ENCODE measurements at regions not wholly inside any gene's neighbourhood (a gene's known extent, or its start where the extent isn't known, plus 50 kb on each side); places are given as distances from the start of the nearest gene placed in this dataset.
"Not testable (repeated sequence)": the region's sequence is repeated elsewhere in the genome, so short reads cannot be mapped to it uniquely, and the experiment has no call there.

- no peak overlapping the region for H3K4me3 ChIP-seq
- WGBS, 2 donors (ENCODE audit: low coverage in 1 of 2) = 50 to 54% methylated on average over 2 of the region's 2 CpGs
Observed at GRCh38 chr13:91050970-91051369, 296.5 kb upstream of the MIR17HG start.

GRCh38 chr13:91052876-91053275 lies 294.6 kb upstream of the MIR17HG start:
- TF ChIP-seq POLR2A (IDR thresholded peaks at IDR 0.05) (no peak), EP300 (IDR thresholded peaks at IDR 0.05) (no peak), POLR2AphosphoS5 (IDR thresholded peaks at IDR 0.05) (no peak), CTCF (IDR thresholded peaks at IDR 0.05) (no peak)
- Histone ChIP-seq H3K27me3 (no peaks in the 10 kb centered on the region), H3K9me3 (no peaks in the 10 kb centered on the region), H3K27ac (no peak overlapping the region), H3K4me3 (no peak overlapping the region), H3K4me1 (no peaks in the 10 kb centered on the region), H3K36me3 (no peaks in the 10 kb centered on the region)
- ATAC-seq = no peak
- 22 to 50% methylated on average over 1 of the region's 1 CpG for WGBS, 2 donors (ENCODE audit: low coverage in 1 of 2)

More at GRCh38 chr13:91050970-91051369, 296.5 kb upstream of the MIR17HG start:
- TF ChIP-seq EP300 (IDR thresholded peaks at IDR 0.05) (no peak), POLR2AphosphoS5 (IDR thresholded peaks at IDR 0.05) (no peak), POLR2A (IDR thresholded peaks at IDR 0.05) (no peak), CTCF (IDR thresholded peaks at IDR 0.05) (no peak)
- Histone ChIP-seq H3K4me1 (no peaks in the 10 kb centered on the region), H3K36me3 (no peaks in the 10 kb centered on the region), H3K27ac (no peak overlapping the region), H3K9me3 (no peaks in the 10 kb centered on the region), H3K27me3 (no peaks in the 10 kb centered on the region)
- ATAC-seq = no peak

- no peaks in the 10 kb centered on the region for H3K27me3 ChIP-seq
Observed at GRCh38 chr13:91053318-91054065, 294.0 kb upstream of the MIR17HG start.

GRCh38 chr13:91054902-91055301 lies 292.6 kb upstream of the MIR17HG start:
- Histone ChIP-seq H3K27ac (no peak overlapping the region), H3K36me3 (no peaks in the 10 kb centered on the region), H3K4me1 (no peaks in the 10 kb centered on the region), H3K27me3 (no peaks in the 10 kb centered on the region), H3K9me3 (peaks cover 0 to 6% (median 0%) of the 10 kb centered on the region in 3 donors), H3K4me3 (no peak overlapping the region)
- TF ChIP-seq POLR2AphosphoS5 (IDR thresholded peaks at IDR 0.05) (no peak), EP300 (IDR thresholded peaks at IDR 0.05) (no peak), POLR2A (IDR thresholded peaks at IDR 0.05) (no peak), CTCF (IDR thresholded peaks at IDR 0.05) (no peak)
- 33 to 63% methylated on average over 1 of the region's 1 CpG for WGBS, 2 donors (ENCODE audit: low coverage in 1 of 2)
- ATAC-seq = no peak

More at GRCh38 chr13:91053318-91054065, 294.0 kb upstream of the MIR17HG start:
- peaks cover 0 to 6% (median 0%) of the 10 kb centered on the region in 3 donors for H3K9me3 ChIP-seq
- no peak overlapping the region for H3K27ac ChIP-seq
- no peak for ATAC-seq
- 81 to 82% methylated on average over 2 of the region's 2 CpGs for WGBS, 2 donors (ENCODE audit: low coverage in 1 of 2)
- no peaks in the 10 kb centered on the region for H3K4me1 ChIP-seq
- H3K4me3 ChIP-seq = no peak overlapping the region
- TF ChIP-seq EP300 (IDR thresholded peaks at IDR 0.05) (no peak), CTCF (IDR thresholded peaks at IDR 0.05) (no peak), POLR2A (IDR thresholded peaks at IDR 0.05) (no peak), POLR2AphosphoS5 (IDR thresholded peaks at IDR 0.05) (no peak)
- no peaks in the 10 kb centered on the region for H3K36me3 ChIP-seq

- TF ChIP-seq CTCF (IDR thresholded peaks at IDR 0.05) = no peak
- no peak for TF ChIP-seq EP300 (IDR thresholded peaks at IDR 0.05)
- TF ChIP-seq POLR2A (IDR thresholded peaks at IDR 0.05) = no peak
- Histone ChIP-seq H3K27ac (no peak overlapping the region), H3K4me1 (no peaks in the 10 kb centered on the region), H3K4me3 (no peak overlapping the region), H3K9me3 (peaks cover 0 to 6% (median 0%) of the 10 kb centered on the region in 3 donors), H3K36me3 (no peaks in the 10 kb centered on the region), H3K27me3 (no peaks in the 10 kb centered on the region)
- no peak for ATAC-seq
- WGBS, 2 donors (ENCODE audit: low coverage in 1 of 2) = 57 to 67% methylated on average over 2 of the region's 2 CpGs
Observed at GRCh38 chr13:91056746-91057145, 290.7 kb upstream of the MIR17HG start.

GRCh38 chr13:91057507-91057906 lies 290.0 kb upstream of the MIR17HG start:
- 92 to 95% methylated on average over 1 to 2 of the region's 2 CpGs for WGBS, 2 donors (ENCODE audit: low coverage in 1 of 2)
- H3K27me3 ChIP-seq, H3K27ac ChIP-seq, H3K36me3 ChIP-seq, ATAC-seq, H3K4me1 ChIP-seq, H3K4me3 ChIP-seq, H3K9me3 ChIP-seq: not testable (repeated sequence)

Measured in gastroesophageal sphincter (tissue), 4 donors.